ENCODE measurements at regions not wholly inside any gene's neighbourhood (a gene's known extent, or its start where the extent isn't known, plus 50 kb on each side); places are given as distances from the start of the nearest gene placed in this dataset.

- TF ChIP-seq, protein P1, sequence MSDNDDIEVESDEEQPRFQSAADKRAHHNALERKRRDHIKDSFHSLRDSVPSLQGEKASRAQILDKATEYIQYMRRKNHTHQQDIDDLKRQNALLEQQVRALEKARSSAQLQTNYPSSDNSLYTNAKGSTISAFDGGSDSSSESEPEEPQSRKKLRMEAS (IDR thresholded peaks at IDR 0.05): no peak
- TF ChIP-seq MZF1 (CRISPR knock-in tag; IDR thresholded peaks at IDR 0.05; ENCODE audit: borderline replicate concordance): no peak
Observed at GRCh38 chr18:14916181-14916580, 168.2 kb downstream of the ANKRD30B start (continued).

GRCh38 chr18:14916851-14917250 is 168.9 kb downstream of the ANKRD30B start:
- 30% methylated on average over 3 of the region's 6 CpGs for WGBS (ENCODE audit: low lambda C conversion rate)

More at GRCh38 chr18:14916851-14917250, 168.9 kb downstream of the ANKRD30B start:
- no peak for ATAC-seq
- FAIRE-seq: no peak
- Histone ChIP-seq H3K9me3 (ENCODE audit: low read length) (no peaks in the 10 kb centered on the region), H4K20me1 (ENCODE audit: insufficient read depth, low read length) (no peaks in the 10 kb centered on the region), H3K4me2 (ENCODE audit: low read depth, low read length) (no peak overlapping the region), H3K79me2 (ENCODE audit: insufficient read depth, low read length) (no peaks in the 10 kb centered on the region), H3K27ac (ENCODE audit: extremely low read length, insufficient read depth, low read length) (no peak overlapping the region), H3K4me1 (ENCODE audit: insufficient read depth, low read length) (peaks cover 19% of the 10 kb centered on the region), H3K27me3 (ENCODE audit: control insufficient read depth in 1 of 2, insufficient read depth in 2 of 2, low read length in 2 of 2) (no peaks in the 10 kb centered on the region), H3K4me3 (replicated peaks in 1 of 3; ENCODE audit: insufficient read depth in 1 of 3, low read depth in 2 of 3, low read length in 3 of 3) (no peak overlapping the region), H3K36me3 (replicated peaks in 1 of 2; ENCODE audit: control insufficient read depth in 1 of 2, insufficient read depth in 2 of 2, low read length in 2 of 2) (no peaks in the 10 kb centered on the region), H2AFZ (ENCODE audit: low read length) (no peak overlapping the region), H3K9ac (ENCODE audit: insufficient read depth, low read depth, low read length) (no peak overlapping the region)
- ChIA-PET POLR2A (no interaction called here), CTCF (ENCODE audit: low intra/inter-chr PET ratio, low total read pairs) (no interaction called here)
- in situ Hi-C loops (cut with HindIII; ENCODE audit: extremely low pct_ligation_motif_present, low pct_unique_long_range_greater_than_20kb) (no loop called here), intact Hi-C loops (cut with micrococcal nuclease; ENCODE audit: unreplicated experiment) (no loop called here)
- no peak for TF ChIP-seq ISL2 (CRISPR knock-in tag; IDR thresholded peaks at IDR 0.05)
- TF ChIP-seq ZNF646 (CRISPR knock-in tag; IDR thresholded peaks at IDR 0.05): no peak
- TF ChIP-seq RAD21 (CRISPR knock-in tag; IDR thresholded peaks at IDR 0.05): no peak
- no peak for TF ChIP-seq KLF11 (CRISPR knock-in tag; IDR thresholded peaks at IDR 0.05)
- TF ChIP-seq FOSL1 (CRISPR knock-in tag; IDR thresholded peaks at IDR 0.05; ENCODE audit: borderline replicate concordance): no peak
- TF ChIP-seq GABPB1 (CRISPR knock-in tag; IDR thresholded peaks at IDR 0.05): no peak
- no peak for TF ChIP-seq HMG20A (CRISPR knock-in tag; IDR thresholded peaks at IDR 0.05; ENCODE audit: borderline replicate concordance)
- DNase-seq (ENCODE audit: low spot score): no peak
- BruUV-seq (replicated peaks): no TSS peak
